Trophoblast cell (in vitro differentiated cells and primary cell): ENCODE measurements at regions not wholly inside any gene's neighbourhood (a gene's known extent, or its start where the extent isn't known, plus 50 kb on each side); places are given as distances from the start of the nearest gene placed in this dataset.

ENCODE experiments used
- DNase-seq, 2 donors: peaks; one replicate each; pipeline ENCODE4 v3.0.0-alpha.2; 2016
- H2AFZ ChIP-seq: 2 replicates; pipeline ENCODE4 v1.6.1; 2013; ENCODE audit warnings: low read length, moderate library complexity, mild to moderate bottlenecking; ENCODE audit not compliant: insufficient read depth, poor library complexity
- H2AK5ac ChIP-seq: 2 replicates; pipeline ENCODE4 v1.6.1; 2013; ENCODE audit warnings: mild to moderate bottlenecking, low read length
- H2BK120ac ChIP-seq: 2 replicates; pipeline ENCODE4 v1.6.1; 2013; ENCODE audit warnings: low read length, mild to moderate bottlenecking, moderate library complexity; ENCODE audit not compliant: insufficient read depth, poor library complexity
- H2BK12ac ChIP-seq: 2 replicates; pipeline ENCODE4 v1.6.1; 2013; ENCODE audit warnings: mild to moderate bottlenecking, low read length, moderate library complexity
- H2BK5ac ChIP-seq: 2 replicates; pipeline ENCODE4 v1.6.1; 2013; ENCODE audit warnings: low read length, low read depth, moderate library complexity, mild to moderate bottlenecking; ENCODE audit not compliant: poor library complexity
- H3K14ac ChIP-seq: 2 replicates; pipeline ENCODE4 v1.6.1; 2013; ENCODE audit warnings: mild to moderate bottlenecking, low read length
- H3K18ac ChIP-seq: 2 replicates; pipeline ENCODE4 v1.6.1; 2013; ENCODE audit warnings: mild to moderate bottlenecking, low read length
- H3K23ac ChIP-seq: 2 replicates; pipeline ENCODE4 v1.6.1; 2013; ENCODE audit warnings: low read length
- H3K27ac ChIP-seq: 2 replicates; pipeline ENCODE4 v1.5.1; 2013; ENCODE audit warnings: low read depth, mild to moderate bottlenecking, inconsistent platforms, low read length, moderate library complexity
- H3K27me3 ChIP-seq: 2 replicates; pipeline ENCODE4 v1.6.1; 2013; ENCODE audit warnings: inconsistent platforms, mild to moderate bottlenecking, low read length, moderate library complexity; ENCODE audit not compliant: insufficient read depth
- H3K36me3 ChIP-seq, 2 experiments: 1 replicate in 1 of 2; 2 replicates in 1 of 2; pipeline ENCODE4 v1.6.1; 2013; ENCODE audit warnings: low read length in 2 of 2, mild to moderate bottlenecking in 2 of 2, moderate library complexity in 1 of 2; ENCODE audit not compliant: insufficient read depth in 2 of 2, control insufficient read depth in 1 of 2
- H3K4ac ChIP-seq: 2 replicates; pipeline ENCODE4 v1.6.1; 2013; ENCODE audit warnings: low read depth, mild to moderate bottlenecking, low read length, moderate library complexity
- H3K4me1 ChIP-seq, 2 experiments: 1 replicate in 1 of 2; 2 replicates in 1 of 2; pipeline ENCODE4 v1.6.1; 2013; ENCODE audit warnings: low read length in 2 of 2, mild to moderate bottlenecking in 2 of 2, moderate library complexity in 1 of 2; ENCODE audit not compliant: insufficient read depth in 2 of 2, control insufficient read depth in 1 of 2
- H3K4me2 ChIP-seq: 2 replicates; pipeline ENCODE4 v1.6.1; 2013; ENCODE audit warnings: inconsistent platforms, mild to moderate bottlenecking, low read length, moderate library complexity
- H3K4me3 ChIP-seq: 2 replicates; pipeline ENCODE4 v1.5.1; 2013; ENCODE audit warnings: mild to moderate bottlenecking, low read depth, low read length, inconsistent platforms
- H3K79me1 ChIP-seq: one replicate; pipeline ENCODE4 v1.6.1; 2013; ENCODE audit warnings: low read length
- H3K79me2 ChIP-seq: 2 replicates; pipeline ENCODE4 v1.6.1; 2013; ENCODE audit warnings: low read length, mild to moderate bottlenecking; ENCODE audit not compliant: control insufficient read depth, insufficient read depth, poor library complexity
- H3K9ac ChIP-seq: 2 replicates; pipeline ENCODE4 v1.6.1; 2013; ENCODE audit warnings: mild to moderate bottlenecking, low read length
- H3K9me3 ChIP-seq: 2 replicates; pipeline ENCODE4 v1.6.1; 2013; ENCODE audit warnings: low read depth, mild to moderate bottlenecking, control low read depth, inconsistent platforms, low read length; ENCODE audit not compliant: insufficient read depth
- H4K12ac ChIP-seq: 2 replicates; pipeline ENCODE4 v1.6.1; 2013; ENCODE audit warnings: low read depth, mild to moderate bottlenecking, low read length, moderate library complexity
- H4K8ac ChIP-seq: 2 replicates; pipeline ENCODE4 v1.6.1; 2013; ENCODE audit warnings: low read depth, mild to moderate bottlenecking, low read length, moderate library complexity
- H4K91ac ChIP-seq: one replicate; pipeline ENCODE4 v1.6.1; 2013; ENCODE audit warnings: low read depth, mild to moderate bottlenecking, low read length, moderate library complexity
- WGBS: extraction: QIAGEN DNeasy Blood & Tissue Kit; methylation state at CpG from one replicate; pipeline ENCODE4 v1.1.7; 2013; ENCODE audit warnings: missing lambda C conversion rate; ENCODE audit not compliant: insufficient read length, insufficient coverage; ENCODE audit errors: extremely low coverage; 5-methylcytosine and 5-hydroxymethylcytosine counted together

DNA sequence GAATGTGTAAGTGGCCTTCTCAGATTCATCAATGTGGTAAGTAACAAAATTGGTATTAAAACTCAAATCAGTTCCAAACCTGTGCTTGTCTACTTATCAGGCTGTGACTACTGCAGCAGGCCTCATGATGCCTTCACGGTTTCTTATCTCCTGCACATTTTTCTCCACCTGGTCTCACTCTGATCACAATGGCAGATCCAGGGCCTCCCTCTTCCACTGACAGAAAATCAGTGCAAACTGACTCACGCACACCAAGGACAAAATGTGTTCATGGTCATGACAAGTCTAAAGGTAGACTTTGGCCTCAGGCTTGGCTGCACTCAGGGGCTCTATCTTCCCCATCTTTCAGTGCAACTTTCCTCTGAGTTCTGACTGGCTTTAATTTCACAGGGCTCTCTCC lies 56.7 kb upstream of the ATP1A1 start:
- Histone ChIP-seq H2BK12ac (no peak overlapping the region), H4K12ac (no peak overlapping the region), H2AK5ac (no peak overlapping the region), H3K9ac (no peak overlapping the region), H3K79me2 (no peaks in the 10 kb centered on the region), H2BK120ac (no peak overlapping the region), H3K4me3 (no peak overlapping the region), H3K9me3 (no peaks in the 10 kb centered on the region), H2AFZ (no peak overlapping the region), H3K23ac (no peak overlapping the region), H3K4me2 (no peak overlapping the region), H3K14ac (no peak overlapping the region), H3K27me3 (no peaks in the 10 kb centered on the region), H3K4me1 (peaks cover 9 to 16% of the 10 kb centered on the region in 2 experiments), H3K36me3 (no peaks in the 10 kb centered on the region), H3K27ac (no peak overlapping the region), H4K91ac (no peak overlapping the region), H3K4ac (no peak overlapping the region), H2BK5ac (no peak overlapping the region), H4K8ac (no peak overlapping the region), H3K79me1 (no peaks in the 10 kb centered on the region), H3K18ac (no peak overlapping the region)
- WGBS, result no CpG with 5 or more reads among the region's 2 CpGs
- DNase-seq, result no peak

DNA sequence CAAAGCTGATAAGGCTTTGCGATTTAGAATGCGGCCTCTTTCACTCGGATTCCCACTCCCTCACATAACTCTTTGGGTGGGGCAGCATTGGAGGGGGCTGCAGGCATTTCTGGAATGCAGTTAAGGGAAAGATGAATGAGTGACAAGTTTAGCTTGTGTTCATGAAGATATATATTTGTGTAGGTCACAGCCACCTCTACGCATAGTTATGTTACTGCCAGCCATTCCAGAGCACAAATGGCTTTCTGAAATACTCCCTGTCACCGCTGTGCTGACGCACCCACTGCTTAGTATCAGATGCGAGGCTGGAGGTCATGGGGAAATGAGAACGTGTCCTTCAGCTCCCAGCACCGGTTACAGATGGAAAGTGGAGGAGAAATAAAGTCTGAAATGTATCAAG lies 54.1 kb upstream of the ATP1A1 start:
- Histone ChIP-seq H3K4me2 (no peak overlapping the region), H2BK12ac (no peak overlapping the region), H3K18ac (no peak overlapping the region), H2BK5ac (no peak overlapping the region), H3K27me3 (no peaks in the 10 kb centered on the region), H2AFZ (no peak overlapping the region), H4K91ac (no peak overlapping the region), H3K36me3 (no peaks in the 10 kb centered on the region), H3K14ac (no peak overlapping the region), H3K9ac (no peak overlapping the region), H2AK5ac (no peak overlapping the region), H3K79me1 (no peaks in the 10 kb centered on the region), H3K23ac (no peak overlapping the region), H3K4ac (no peak overlapping the region), H4K12ac (no peak overlapping the region), H3K9me3 (no peaks in the 10 kb centered on the region), H3K4me1 (peaks cover 0 to 6% of the 10 kb centered on the region in 2 experiments), H3K4me3 (no peak overlapping the region), H4K8ac (no peak overlapping the region), H3K79me2 (no peaks in the 10 kb centered on the region), H3K27ac (no peak overlapping the region), H2BK120ac (no peak overlapping the region)
- no CpG with 5 or more reads among the region's 9 CpGs for WGBS
- DNase-seq, result peak; percentile 27 to 83

DNA sequence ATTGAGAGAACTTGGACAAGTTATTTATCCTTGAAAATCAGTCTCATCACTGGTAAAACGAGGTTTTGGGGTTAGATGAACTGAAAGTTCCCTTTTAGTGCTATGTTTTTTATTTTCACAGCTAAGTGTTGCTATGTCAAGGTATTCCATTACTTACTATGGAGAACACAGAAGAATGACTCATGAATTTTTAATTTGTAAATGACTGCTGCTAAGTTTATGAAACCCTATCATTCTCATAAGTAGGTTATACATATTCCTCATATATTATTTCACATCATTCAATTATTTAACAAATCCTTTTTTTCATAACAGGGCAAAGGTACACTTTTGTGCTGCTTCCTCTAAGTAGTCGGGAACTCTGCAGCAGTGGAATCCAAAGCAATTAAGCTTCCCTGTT lies 52.2 kb upstream of the ATP1A1 start:
- no peak overlapping the region for H3K23ac ChIP-seq
- H2AK5ac ChIP-seq, result no peak overlapping the region
- H2BK5ac ChIP-seq, result no peak overlapping the region
- H4K12ac ChIP-seq, result no peak overlapping the region
- H3K79me2 ChIP-seq, result no peaks in the 10 kb centered on the region
- no peaks in the 10 kb centered on the region for H3K27me3 ChIP-seq
- H3K27ac ChIP-seq, result no peak overlapping the region
- H3K9ac ChIP-seq, result no peak overlapping the region
- DNase-seq, result no peak
- no peak overlapping the region for H3K4me3 ChIP-seq
- H3K14ac ChIP-seq, result no peak overlapping the region
- H2BK12ac ChIP-seq, result no peak overlapping the region
- no peak overlapping the region for H3K4me2 ChIP-seq
- H3K79me1 ChIP-seq, result no peaks in the 10 kb centered on the region
- H2BK120ac ChIP-seq, result no peak overlapping the region
- no peak overlapping the region for H3K4ac ChIP-seq
- no peak overlapping the region for H4K91ac ChIP-seq
- WGBS, result no CpG with 5 or more reads among the region's 2 CpGs
- H3K36me3 ChIP-seq, result no peaks in the 10 kb centered on the region
- no peak overlapping the region for H4K8ac ChIP-seq
- H3K18ac ChIP-seq, result no peak overlapping the region
- H3K4me1 ChIP-seq, result peaks cover 0 to 6% of the 10 kb centered on the region in 2 experiments
- no peaks in the 10 kb centered on the region for H3K9me3 ChIP-seq
- H2AFZ ChIP-seq, result no peak overlapping the region

DNA sequence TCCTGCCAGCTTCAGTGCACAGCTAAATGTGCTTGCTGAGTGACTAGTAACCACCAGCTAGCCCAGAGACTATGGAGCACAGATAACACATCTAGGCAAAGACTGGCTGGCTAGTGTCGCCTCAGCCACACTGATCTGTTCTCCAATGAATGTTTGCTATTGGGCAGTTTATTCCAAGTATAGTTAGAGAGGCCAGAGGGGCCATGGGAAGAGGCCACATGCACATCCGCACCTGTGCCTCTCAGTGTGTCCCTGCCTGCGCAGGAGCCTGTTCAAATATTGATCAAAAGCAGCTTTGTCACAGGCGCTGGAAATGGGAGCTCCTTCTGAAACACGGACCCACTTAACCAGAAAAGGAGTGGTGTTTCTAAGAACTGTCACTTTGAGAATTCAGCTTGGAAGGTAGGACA lies 51.3 kb upstream of the ATP1A1 start:
- H3K27ac ChIP-seq, result no peak overlapping the region
- no peak overlapping the region for H3K23ac ChIP-seq
- no CpG with 5 or more reads among the region's 5 CpGs for WGBS

More for the DNA sequence above, 51.3 kb upstream of the ATP1A1 start:
- Histone ChIP-seq H3K4me3 (no peak overlapping the region), H3K14ac (no peak overlapping the region), H3K79me2 (no peaks in the 10 kb centered on the region), H3K9ac (no peak overlapping the region), H2BK120ac (no peak overlapping the region), H3K4me1 (peaks cover 0 to 6% of the 10 kb centered on the region in 2 experiments), H3K9me3 (no peaks in the 10 kb centered on the region), H3K4ac (no peak overlapping the region), H4K91ac (no peak overlapping the region), H3K18ac (no peak overlapping the region), H2BK12ac (no peak overlapping the region), H2BK5ac (no peak overlapping the region), H2AFZ (no peak overlapping the region), H4K8ac (no peak overlapping the region), H3K4me2 (no peak overlapping the region), H4K12ac (no peak overlapping the region), H3K79me1 (no peaks in the 10 kb centered on the region), H2AK5ac (no peak overlapping the region), H3K27me3 (no peaks in the 10 kb centered on the region), H3K36me3 (no peaks in the 10 kb centered on the region)
- DNase-seq, result no peak
